Astrocyte of the spinal cord (primary cell): ENCODE measurements at regions not wholly inside any gene's neighbourhood (a gene's known extent, or its start where the extent isn't known, plus 50 kb on each side); places are given as distances from the start of the nearest gene placed in this dataset.
"Not testable (repeated sequence)": the region's sequence is repeated elsewhere in the genome, so short reads cannot be mapped to it uniquely, and the experiment has no call there.

Experiments used
- DNase-seq: peaks from one replicate; pipeline ENCODE4 v3.0.0; 2011; ENCODE audit warnings: low read depth, low spot score
- H3K4me3 ChIP-seq: 2 replicates; pipeline ENCODE4 v1.5.1; 2011; ENCODE audit warnings: low read depth, mild to moderate bottlenecking, low read length, moderate library complexity
- CTCF ChIP-seq: IDR thresholded peaks from 2 replicates; pipeline ENCODE4 v1.5.1; 2012; ENCODE audit warnings: low read depth, mild to moderate bottlenecking, low read length, inconsistent platforms
- in situ Hi-C: cut with HindIII; loops from 2 replicates; pipeline ENCODE4 v1.10.0; 2017; ENCODE audit warnings: low sequenced_read_pairs

DNA sequence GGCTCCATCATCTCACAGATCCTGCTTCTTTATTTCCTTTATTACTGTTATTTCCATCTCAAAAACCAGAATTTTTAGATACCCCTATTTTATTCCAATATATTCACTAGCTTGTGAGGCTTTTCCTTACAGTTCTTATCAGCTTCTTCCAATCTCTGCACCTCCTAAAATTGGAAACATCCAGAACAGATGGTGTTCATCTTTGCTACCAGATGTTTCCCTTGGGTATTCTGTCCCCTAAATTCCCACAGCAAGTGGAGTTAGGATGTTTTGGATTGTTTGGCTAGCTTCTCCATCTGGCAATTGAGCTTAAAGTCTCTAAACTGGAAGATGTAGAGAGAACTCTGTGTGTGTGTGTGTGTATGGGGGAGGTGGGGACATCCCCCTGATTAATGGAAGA lies 580.4 kb downstream of the DTWD2 start:
- no peak overlapping the region for H3K4me3 ChIP-seq
- no peak for TF ChIP-seq CTCF
- DNase-seq = no peak
- in situ Hi-C loops = no loop called here

- DNase-seq = peak; percentile 5
- no peak overlapping the region for H3K4me3 ChIP-seq
- in situ Hi-C loops = no loop called here
- no peak for TF ChIP-seq CTCF
Observed at GRCh38 chr5:118405650-118406061, 582.7 kb downstream of the DTWD2 start.

- DNase-seq = no peak
- no peak for TF ChIP-seq CTCF
- in situ Hi-C loops = no loop called here
- H3K4me3 ChIP-seq = no peak overlapping the region
Observed at GRCh38 chr5:118397236-118397635, 591.1 kb downstream of the DTWD2 start.

DNA sequence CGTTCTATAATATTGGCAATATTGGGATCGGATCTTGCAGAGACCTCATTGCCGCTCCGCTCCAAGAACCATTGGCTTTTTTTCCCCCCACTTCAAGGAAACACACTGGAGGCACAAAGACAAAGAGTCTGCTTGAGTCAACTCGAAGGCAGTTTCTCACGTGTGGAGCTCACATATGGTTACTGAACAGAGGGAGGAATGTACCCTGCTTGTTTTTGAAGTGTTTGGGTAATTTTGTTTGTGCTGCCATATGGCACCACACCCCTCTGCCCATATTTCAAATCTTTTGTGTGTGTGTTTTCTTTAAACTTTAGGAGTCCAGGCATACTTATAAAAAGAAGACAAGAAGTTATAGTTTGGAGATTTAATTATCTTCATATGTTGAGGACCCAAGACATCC lies 595.9 kb downstream of the DTWD2 start:
- no peak for DNase-seq
- no peak for TF ChIP-seq CTCF
- H3K4me3 ChIP-seq = no peak overlapping the region
- in situ Hi-C loops = no loop called here

DNA sequence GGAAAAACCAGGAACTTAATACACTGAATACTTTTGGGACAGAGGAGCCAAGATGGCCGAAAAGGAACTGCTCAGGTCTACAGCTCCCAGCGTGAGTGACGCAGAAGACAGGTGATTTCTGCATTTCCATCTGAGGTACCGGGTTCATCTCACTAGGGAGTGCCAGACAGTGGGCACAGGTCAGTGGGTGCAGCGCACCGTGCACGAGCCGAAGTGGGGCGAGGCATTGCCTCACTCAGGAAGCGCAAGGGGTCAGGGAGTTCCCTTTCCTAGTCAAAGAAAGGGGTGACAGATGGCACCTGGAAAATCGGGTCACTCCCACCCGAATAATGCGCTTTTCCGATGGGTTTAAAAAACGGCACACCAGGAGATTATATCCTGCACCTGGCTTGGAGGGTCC lies 605.4 kb downstream of the DTWD2 start:
- H3K4me3 ChIP-seq, in situ Hi-C loops, DNase-seq: not testable (repeated sequence)

GRCh38 chr5:118379470-118379869 lies 608.9 kb downstream of the DTWD2 start:
- DNase-seq = no peak
- no peak overlapping the region for H3K4me3 ChIP-seq
- TF ChIP-seq CTCF = no peak
- in situ Hi-C loops = no loop called here

- TF ChIP-seq CTCF = no peak
- no peak overlapping the region for H3K4me3 ChIP-seq
- DNase-seq = no peak
- in situ Hi-C loops = no loop called here
Observed at GRCh38 chr5:118378959-118379358, 609.4 kb downstream of the DTWD2 start.
